Tibial artery (tissue), 4 donors: ENCODE measurements at regions not wholly inside any gene's neighbourhood (a gene's known extent, or its start where the extent isn't known, plus 50 kb on each side); places are given as distances from the start of the nearest gene placed in this dataset.

ENCODE experiments used
- DNase-seq, 2 donors: peaks; one replicate each; pipeline ENCODE4 v3.0.0-alpha.2; 2019
- H3K27ac ChIP-seq, 2 donors: fragments of 200-600 bp; sonication (generic) in 1 of 2; 1 replicate in 1 of 2; 2 replicates in 1 of 2; pipeline ENCODE4 v1.5.1; 2018 to 2019; ENCODE audit warnings: mild to moderate bottlenecking in 1 of 2
- H3K27me3 ChIP-seq, 2 donors: fragments of 200-600 bp; sonication (generic) in 1 of 2; one replicate each; pipeline versions ENCODE4 v1.5.1 to v1.6.0; 2016 to 2019
- H3K36me3 ChIP-seq, 3 donors: fragments of 200-600 bp; sonication (generic) in 2 of 3; one replicate each; pipeline ENCODE4 v1.5.1; 2016 to 2019; ENCODE audit warnings: mild to moderate bottlenecking in 2 of 3
- H3K4me1 ChIP-seq, 4 donors: fragments of 200-600 bp; sonication (generic) in 2 of 4; 1 replicate in 3 of 4; 2 replicates in 1 of 4; pipeline ENCODE4 v1.5.1; 2016 to 2019
- H3K4me3 ChIP-seq, 2 donors: fragments of 200-600 bp; sonication (generic) in 1 of 2; 1 replicate in 1 of 2; 2 replicates in 1 of 2; pipeline ENCODE4 v1.5.1; 2018 to 2019; ENCODE audit warnings: mild to moderate bottlenecking in 2 of 2
- H3K9me3 ChIP-seq, 3 donors: fragments of 200-600 bp; sonication (generic) in 1 of 3; one replicate each; pipeline ENCODE4 v1.5.1; 2016 to 2019
- intact Hi-C: fragments of 100-400 bp; cut with DNase I; formaldehyde crosslinking; loops from one replicate; pipeline ENCODE4 v1.15.0; 2023; ENCODE audit warnings: low total_unique reads
- TF ChIP-seq, protein P1 (sequence below), 2 experiments: fragments of 200-600 bp in 1 of 2; fragments of 450-650 bp in 1 of 2; IDR thresholded peaks; one replicate each; pipeline ENCODE4 v1.5.1; 2017 to 2019; ENCODE audit warnings: antibody characterized with exemption in 2 of 2, mild to moderate bottlenecking in 1 of 2, moderate library complexity in 1 of 2

DNA sequence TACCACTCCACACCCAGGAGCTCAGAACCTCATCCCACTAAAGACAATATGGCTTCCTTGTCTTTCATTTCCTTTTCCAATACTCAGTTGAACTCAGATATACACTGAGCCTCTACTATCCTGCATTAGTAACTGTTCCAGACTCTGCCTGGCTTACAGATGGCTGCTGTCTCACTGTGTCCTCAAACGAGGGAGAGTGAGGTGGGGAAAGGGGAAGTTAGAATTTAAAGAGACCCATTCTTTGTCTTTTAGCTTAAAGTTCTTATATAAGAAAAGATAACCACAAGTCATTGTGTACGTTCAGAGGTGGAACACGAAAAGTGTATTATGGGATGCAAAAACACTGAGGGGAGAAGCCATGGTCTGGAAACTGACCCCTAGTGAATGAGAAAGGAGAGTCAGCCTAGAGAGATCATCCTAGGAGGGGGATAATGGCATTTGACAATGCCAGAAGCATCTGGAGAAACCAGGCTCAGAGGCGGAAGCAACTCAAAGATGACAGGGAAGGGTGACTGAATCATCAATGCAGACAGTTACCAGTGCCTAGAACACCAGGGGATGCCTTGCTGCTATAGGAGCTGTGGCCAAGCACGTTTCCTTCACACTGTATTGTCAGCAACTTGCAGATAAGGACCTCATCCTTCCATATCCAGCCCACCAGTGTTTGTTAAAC is 170.7 kb downstream of the CYRIA start:
- intact Hi-C loops: no loop called here
- H3K4me3 ChIP-seq: no peak overlapping the region

DNA sequence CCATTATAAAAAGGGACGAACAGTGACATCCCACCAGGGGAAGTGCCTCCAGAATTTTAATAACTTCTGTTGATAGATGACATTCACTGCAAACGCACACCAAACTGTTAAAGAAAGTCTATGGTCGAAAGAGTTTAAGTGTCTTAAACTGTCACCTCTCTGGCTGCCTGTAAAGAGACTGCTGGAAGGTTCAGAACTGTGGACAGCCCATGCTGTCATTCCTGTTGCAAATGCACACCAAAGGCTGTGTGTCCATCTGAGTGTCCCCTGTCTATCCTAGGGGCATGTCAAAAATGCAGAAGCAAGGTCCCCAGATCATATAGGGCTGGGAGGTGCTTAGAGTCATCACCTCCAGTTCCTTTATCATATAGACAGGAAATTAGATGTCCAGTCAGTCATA is 171.8 kb downstream of the CYRIA start:
- Histone ChIP-seq H3K36me3 (no peaks in the 10 kb centered on the region), H3K4me3 (no peak overlapping the region), H3K27me3 (peaks cover 0 to 4% of the 10 kb centered on the region in 2 donors), H3K4me1 (no peaks in the 10 kb centered on the region), H3K9me3 (no peaks in the 10 kb centered on the region), H3K27ac (no peak overlapping the region)
- TF ChIP-seq, protein P1, sequence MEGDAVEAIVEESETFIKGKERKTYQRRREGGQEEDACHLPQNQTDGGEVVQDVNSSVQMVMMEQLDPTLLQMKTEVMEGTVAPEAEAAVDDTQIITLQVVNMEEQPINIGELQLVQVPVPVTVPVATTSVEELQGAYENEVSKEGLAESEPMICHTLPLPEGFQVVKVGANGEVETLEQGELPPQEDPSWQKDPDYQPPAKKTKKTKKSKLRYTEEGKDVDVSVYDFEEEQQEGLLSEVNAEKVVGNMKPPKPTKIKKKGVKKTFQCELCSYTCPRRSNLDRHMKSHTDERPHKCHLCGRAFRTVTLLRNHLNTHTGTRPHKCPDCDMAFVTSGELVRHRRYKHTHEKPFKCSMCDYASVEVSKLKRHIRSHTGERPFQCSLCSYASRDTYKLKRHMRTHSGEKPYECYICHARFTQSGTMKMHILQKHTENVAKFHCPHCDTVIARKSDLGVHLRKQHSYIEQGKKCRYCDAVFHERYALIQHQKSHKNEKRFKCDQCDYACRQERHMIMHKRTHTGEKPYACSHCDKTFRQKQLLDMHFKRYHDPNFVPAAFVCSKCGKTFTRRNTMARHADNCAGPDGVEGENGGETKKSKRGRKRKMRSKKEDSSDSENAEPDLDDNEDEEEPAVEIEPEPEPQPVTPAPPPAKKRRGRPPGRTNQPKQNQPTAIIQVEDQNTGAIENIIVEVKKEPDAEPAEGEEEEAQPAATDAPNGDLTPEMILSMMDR (IDR thresholded peaks at IDR 0.05): no peak
- intact Hi-C loops: no loop called here
- DNase-seq: no peak

More for the DNA sequence above, 170.7 kb downstream of the CYRIA start:
- Histone ChIP-seq H3K27me3 (peaks cover 0 to 4% of the 10 kb centered on the region in 2 donors), H3K9me3 (no peaks in the 10 kb centered on the region), H3K36me3 (no peaks in the 10 kb centered on the region), H3K27ac (no peak overlapping the region), H3K4me1 (no peaks in the 10 kb centered on the region)
- TF ChIP-seq, protein P1 (IDR thresholded peaks at IDR 0.05): no peak
- no peak for DNase-seq

DNA sequence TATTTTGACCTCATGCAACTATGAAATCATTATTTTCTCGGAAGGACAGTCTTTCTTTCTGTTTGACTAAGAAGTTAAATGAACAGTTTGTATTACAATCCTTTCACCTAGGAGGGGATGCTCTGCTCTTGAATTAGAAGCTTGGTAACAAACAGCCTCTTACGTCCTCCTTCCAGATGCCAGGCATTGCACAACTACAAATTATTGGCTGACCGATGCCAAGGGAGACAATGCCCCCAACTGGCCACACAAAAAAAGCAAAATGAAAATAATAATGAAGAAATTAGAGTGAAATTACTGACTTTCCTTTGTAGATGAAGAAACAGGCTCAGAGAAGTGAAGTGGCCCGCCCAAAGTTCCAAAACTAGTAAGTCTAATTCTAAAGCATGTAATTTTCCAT is 177.9 kb downstream of the CYRIA start:
- H3K36me3 ChIP-seq: no peaks in the 10 kb centered on the region
- H3K9me3 ChIP-seq: no peaks in the 10 kb centered on the region
- no peak overlapping the region for H3K27ac ChIP-seq
- no peak for DNase-seq
- TF ChIP-seq, protein P1 (IDR thresholded peaks at IDR 0.05): peak in 1 of 2 experiments; percentile 20
- H3K27me3 ChIP-seq: peaks cover 0 to 4% of the 10 kb centered on the region in 2 donors
- H3K4me3 ChIP-seq: no peak overlapping the region
- intact Hi-C loops: no loop called here
- H3K4me1 ChIP-seq: no peaks in the 10 kb centered on the region

DNA sequence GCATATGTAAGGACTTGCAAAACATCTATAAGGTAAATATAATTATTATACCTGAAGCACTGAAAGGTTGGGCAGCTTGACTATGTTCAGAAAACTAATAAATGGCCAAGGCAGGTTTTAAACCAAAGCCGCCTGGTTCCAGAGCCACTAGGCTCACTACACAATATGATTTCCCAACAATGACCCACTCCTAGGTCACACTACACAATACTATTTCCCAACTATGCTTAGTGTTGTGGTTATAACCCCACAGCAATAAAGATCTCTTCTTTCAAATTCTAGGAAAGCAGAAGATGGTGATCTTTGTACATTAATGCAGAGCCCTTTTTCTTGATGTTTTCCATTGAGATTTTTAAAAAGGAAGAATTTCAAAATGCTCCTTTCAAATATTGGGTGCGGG is 180.4 kb downstream of the CYRIA start:
- TF ChIP-seq, protein P1 (IDR thresholded peaks at IDR 0.05): no peak
- Histone ChIP-seq H3K4me1 (no peaks in the 10 kb centered on the region), H3K27me3 (no peaks in the 10 kb centered on the region), H3K4me3 (no peak overlapping the region), H3K27ac (no peak overlapping the region), H3K9me3 (no peaks in the 10 kb centered on the region), H3K36me3 (no peaks in the 10 kb centered on the region)
- DNase-seq: no peak
- intact Hi-C loops: no loop called here

DNA sequence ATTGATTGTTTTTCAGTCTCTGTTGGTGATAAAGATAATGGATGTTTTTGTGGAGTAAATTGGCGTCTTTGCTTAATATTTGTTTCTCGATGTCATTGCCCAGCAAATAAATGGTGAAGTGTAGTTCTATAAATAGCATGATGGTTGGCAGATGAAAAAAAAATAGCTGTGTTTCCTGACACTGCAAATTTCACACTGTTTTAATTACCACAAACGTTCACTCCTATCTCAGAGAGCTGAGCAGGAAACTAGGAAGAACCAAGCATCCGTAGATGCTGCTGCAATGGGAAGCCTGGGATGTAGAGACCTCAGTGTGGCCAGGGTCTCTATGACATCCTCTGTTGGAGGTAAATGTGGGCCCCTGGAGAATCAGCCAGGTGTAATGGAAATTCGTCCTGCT is 183.2 kb downstream of the CYRIA start:
- H3K9me3 ChIP-seq: no peaks in the 10 kb centered on the region
- no peaks in the 10 kb centered on the region for H3K36me3 ChIP-seq
- intact Hi-C loops: no loop called here
- TF ChIP-seq, protein P1 (IDR thresholded peaks at IDR 0.05): no peak
- no peak for DNase-seq
- H3K4me3 ChIP-seq: no peak overlapping the region
- H3K27ac ChIP-seq: no peak overlapping the region
- no peaks in the 10 kb centered on the region for H3K4me1 ChIP-seq
- H3K27me3 ChIP-seq: no peaks in the 10 kb centered on the region

DNA sequence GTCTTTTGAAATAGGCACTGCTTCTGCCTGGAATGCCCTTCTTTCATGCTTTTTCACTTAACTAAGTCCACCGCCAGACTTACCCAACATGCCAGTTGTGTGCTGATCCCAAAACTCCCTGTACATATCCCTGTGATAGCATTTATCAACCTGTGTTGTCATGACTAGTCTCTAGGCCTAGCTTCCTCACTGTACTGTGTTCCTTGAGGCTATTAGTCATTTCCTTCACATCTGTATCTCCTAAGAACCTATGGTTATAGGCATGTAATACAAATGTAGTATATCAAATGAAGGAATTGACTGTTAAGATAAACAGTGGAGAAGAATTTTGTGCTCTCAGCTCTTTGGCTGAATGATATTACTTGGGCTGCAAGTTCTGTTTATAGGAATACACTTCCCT is 184.3 kb downstream of the CYRIA start:
- Histone ChIP-seq H3K27ac (no peak overlapping the region), H3K4me1 (no peaks in the 10 kb centered on the region), H3K9me3 (no peaks in the 10 kb centered on the region), H3K4me3 (no peak overlapping the region), H3K36me3 (no peaks in the 10 kb centered on the region), H3K27me3 (no peaks in the 10 kb centered on the region)
- DNase-seq: no peak
- TF ChIP-seq, protein P1 (IDR thresholded peaks at IDR 0.05): no peak
- intact Hi-C loops: no loop called here
